ENCODE measurements at regions not wholly inside any gene's neighbourhood (a gene's known extent, or its start where the extent isn't known, plus 50 kb on each side); places are given as distances from the start of the nearest gene placed in this dataset.

GRCh38 chr6:168990019-168990751, 263.5 kb downstream of the THBS2 start:
- TF ChIP-seq POLR2A (IDR thresholded peaks at IDR 0.05): no peak
- no peak for TF ChIP-seq CTCF (IDR thresholded peaks at IDR 0.05)

Measured in body of pancreas (tissue), 4 donors.